ENCODE measurements at regions not wholly inside any gene's neighbourhood (a gene's known extent, or its start where the extent isn't known, plus 50 kb on each side); places are given as distances from the start of the nearest gene placed in this dataset.

DNA sequence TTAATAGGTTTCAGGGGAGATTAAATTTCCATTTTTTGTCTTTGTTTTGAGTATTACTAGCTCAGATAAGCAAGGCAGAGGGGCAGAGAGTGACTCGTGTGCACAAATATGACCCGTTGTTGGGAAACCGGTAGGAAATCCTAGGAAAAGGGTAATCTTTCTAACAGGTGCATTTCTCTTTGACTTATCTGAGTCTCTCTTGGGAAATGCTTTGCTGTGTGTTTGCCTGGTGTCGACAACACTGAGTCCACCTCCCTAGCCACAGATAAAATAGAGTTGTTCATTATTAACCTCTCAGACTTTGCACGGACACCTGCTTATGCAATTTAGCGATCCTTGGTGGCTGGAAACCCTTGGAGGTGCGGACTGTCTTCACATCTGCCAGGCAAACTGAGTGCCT lies 164.2 kb downstream of the FGF1 start (continued):
- no peak for TF ChIP-seq ZNF335 (CRISPR knock-in tag; IDR thresholded peaks at IDR 0.05)
- TF ChIP-seq ETV6 (CRISPR knock-in tag; conservative IDR thresholded peaks at IDR 0.05) = no peak
- peak; percentile 27 for TF ChIP-seq TEAD3 (CRISPR knock-in tag; optimal IDR thresholded peaks at IDR 0.05; ENCODE audit: borderline replicate concordance)
- no peak for TF ChIP-seq KLF16 (CRISPR knock-in tag; IDR thresholded peaks at IDR 0.05)
- TF ChIP-seq ZNF839 (CRISPR knock-in tag; IDR thresholded peaks at IDR 0.05; ENCODE audit: borderline replicate concordance) = no peak
- no peak for TF ChIP-seq ZNF569 (CRISPR knock-in tag; IDR thresholded peaks at IDR 0.05; ENCODE audit: borderline replicate concordance)
- TF ChIP-seq ZNF766 (CRISPR knock-in tag; IDR thresholded peaks at IDR 0.05; ENCODE audit: borderline replicate concordance) = no peak
- TF ChIP-seq NBN (conservative IDR thresholded peaks at IDR 0.05) = no peak
- TF ChIP-seq, protein P1, sequence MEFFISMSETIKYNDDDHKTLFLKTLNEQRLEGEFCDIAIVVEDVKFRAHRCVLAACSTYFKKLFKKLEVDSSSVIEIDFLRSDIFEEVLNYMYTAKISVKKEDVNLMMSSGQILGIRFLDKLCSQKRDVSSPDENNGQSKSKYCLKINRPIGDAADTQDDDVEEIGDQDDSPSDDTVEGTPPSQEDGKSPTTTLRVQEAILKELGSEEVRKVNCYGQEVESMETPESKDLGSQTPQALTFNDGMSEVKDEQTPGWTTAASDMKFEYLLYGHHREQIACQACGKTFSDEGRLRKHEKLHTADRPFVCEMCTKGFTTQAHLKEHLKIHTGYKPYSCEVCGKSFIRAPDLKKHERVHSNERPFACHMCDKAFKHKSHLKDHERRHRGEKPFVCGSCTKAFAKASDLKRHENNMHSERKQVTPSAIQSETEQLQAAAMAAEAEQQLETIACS (CRISPR knock-in tag; IDR thresholded peaks at IDR 0.05) = no peak
- TF ChIP-seq ZNF121 (CRISPR knock-in tag; IDR thresholded peaks at IDR 0.05) = no peak
- 0 out of 2 replicates have a peak, but pooled peaks have one; percentile 54 for TF ChIP-seq ZNF205 (CRISPR knock-in tag; IDR thresholded peaks at IDR 0.05)
- no peak for TF ChIP-seq ZKSCAN5 (CRISPR knock-in tag; IDR thresholded peaks at IDR 0.05)
- TF ChIP-seq FIP1L1 (IDR thresholded peaks at IDR 0.05; ENCODE audit: borderline replicate concordance, insufficient read depth, low read depth, low read length) = no peak
- no peak for TF ChIP-seq ZNF83 (CRISPR knock-in tag; IDR thresholded peaks at IDR 0.05; ENCODE audit: borderline replicate concordance)
- no peak for TF ChIP-seq GABPB1 (CRISPR knock-in tag; IDR thresholded peaks at IDR 0.05)
- no peak for TF ChIP-seq ZNF552 (CRISPR knock-in tag; IDR thresholded peaks at IDR 0.05; ENCODE audit: borderline replicate concordance)
- TF ChIP-seq PHF21A (CRISPR knock-in tag; IDR thresholded peaks at IDR 0.05) = peak; percentile 63; the same call in 1 of the 2 replicates
- TF ChIP-seq, protein P2, sequence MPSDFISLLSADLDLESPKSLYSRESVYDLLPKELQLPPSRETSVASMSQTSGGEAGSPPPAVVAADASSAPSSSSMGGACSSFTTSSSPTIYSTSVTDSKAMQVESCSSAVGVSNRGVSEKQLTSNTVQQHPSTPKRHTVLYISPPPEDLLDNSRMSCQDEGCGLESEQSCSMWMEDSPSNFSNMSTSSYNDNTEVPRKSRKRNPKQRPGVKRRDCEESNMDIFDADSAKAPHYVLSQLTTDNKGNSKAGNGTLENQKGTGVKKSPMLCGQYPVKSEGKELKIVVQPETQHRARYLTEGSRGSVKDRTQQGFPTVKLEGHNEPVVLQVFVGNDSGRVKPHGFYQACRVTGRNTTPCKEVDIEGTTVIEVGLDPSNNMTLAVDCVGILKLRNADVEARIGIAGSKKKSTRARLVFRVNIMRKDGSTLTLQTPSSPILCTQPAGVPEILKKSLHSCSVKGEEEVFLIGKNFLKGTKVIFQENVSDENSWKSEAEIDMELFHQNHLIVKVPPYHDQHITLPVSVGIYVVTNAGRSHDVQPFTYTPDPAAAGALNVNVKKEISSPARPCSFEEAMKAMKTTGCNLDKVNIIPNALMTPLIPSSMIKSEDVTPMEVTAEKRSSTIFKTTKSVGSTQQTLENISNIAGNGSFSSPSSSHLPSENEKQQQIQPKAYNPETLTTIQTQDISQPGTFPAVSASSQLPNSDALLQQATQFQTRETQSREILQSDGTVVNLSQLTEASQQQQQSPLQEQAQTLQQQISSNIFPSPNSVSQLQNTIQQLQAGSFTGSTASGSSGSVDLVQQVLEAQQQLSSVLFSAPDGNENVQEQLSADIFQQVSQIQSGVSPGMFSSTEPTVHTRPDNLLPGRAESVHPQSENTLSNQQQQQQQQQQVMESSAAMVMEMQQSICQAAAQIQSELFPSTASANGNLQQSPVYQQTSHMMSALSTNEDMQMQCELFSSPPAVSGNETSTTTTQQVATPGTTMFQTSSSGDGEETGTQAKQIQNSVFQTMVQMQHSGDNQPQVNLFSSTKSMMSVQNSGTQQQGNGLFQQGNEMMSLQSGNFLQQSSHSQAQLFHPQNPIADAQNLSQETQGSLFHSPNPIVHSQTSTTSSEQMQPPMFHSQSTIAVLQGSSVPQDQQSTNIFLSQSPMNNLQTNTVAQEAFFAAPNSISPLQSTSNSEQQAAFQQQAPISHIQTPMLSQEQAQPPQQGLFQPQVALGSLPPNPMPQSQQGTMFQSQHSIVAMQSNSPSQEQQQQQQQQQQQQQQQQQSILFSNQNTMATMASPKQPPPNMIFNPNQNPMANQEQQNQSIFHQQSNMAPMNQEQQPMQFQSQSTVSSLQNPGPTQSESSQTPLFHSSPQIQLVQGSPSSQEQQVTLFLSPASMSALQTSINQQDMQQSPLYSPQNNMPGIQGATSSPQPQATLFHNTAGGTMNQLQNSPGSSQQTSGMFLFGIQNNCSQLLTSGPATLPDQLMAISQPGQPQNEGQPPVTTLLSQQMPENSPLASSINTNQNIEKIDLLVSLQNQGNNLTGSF (CRISPR knock-in tag; IDR thresholded peaks at IDR 0.05) = no peak
- no peak for TF ChIP-seq CHD2 (IDR thresholded peaks at IDR 0.05; ENCODE audit: low read depth, low read length)
- no peak for TF ChIP-seq DNMT1 (CRISPR knock-in tag; IDR thresholded peaks at IDR 0.05)
- TF ChIP-seq SP140L (CRISPR knock-in tag; IDR thresholded peaks at IDR 0.05; ENCODE audit: borderline replicate concordance) = no peak
- TF ChIP-seq ZNF891 (CRISPR knock-in tag; IDR thresholded peaks at IDR 0.05) = no peak
- no peak for TF ChIP-seq ZNF160 (CRISPR knock-in tag; IDR thresholded peaks at IDR 0.05)
- no peak for TF ChIP-seq ZNF672 (CRISPR knock-in tag; IDR thresholded peaks at IDR 0.05)
- TF ChIP-seq, protein P3, sequence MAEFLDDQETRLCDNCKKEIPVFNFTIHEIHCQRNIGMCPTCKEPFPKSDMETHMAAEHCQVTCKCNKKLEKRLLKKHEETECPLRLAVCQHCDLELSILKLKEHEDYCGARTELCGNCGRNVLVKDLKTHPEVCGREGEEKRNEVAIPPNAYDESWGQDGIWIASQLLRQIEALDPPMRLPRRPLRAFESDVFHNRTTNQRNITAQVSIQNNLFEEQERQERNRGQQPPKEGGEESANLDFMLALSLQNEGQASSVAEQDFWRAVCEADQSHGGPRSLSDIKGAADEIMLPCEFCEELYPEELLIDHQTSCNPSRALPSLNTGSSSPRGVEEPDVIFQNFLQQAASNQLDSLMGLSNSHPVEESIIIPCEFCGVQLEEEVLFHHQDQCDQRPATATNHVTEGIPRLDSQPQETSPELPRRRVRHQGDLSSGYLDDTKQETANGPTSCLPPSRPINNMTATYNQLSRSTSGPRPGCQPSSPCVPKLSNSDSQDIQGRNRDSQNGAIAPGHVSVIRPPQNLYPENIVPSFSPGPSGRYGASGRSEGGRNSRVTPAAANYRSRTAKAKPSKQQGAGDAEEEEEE (CRISPR knock-in tag; IDR thresholded peaks at IDR 0.05; ENCODE audit: borderline replicate concordance) = no peak
- TF ChIP-seq ZSCAN31 (CRISPR knock-in tag; IDR thresholded peaks at IDR 0.05; ENCODE audit: low read depth) = no peak
